ENCODE measurements at regions not wholly inside any gene's neighbourhood (a gene's known extent, or its start where the extent isn't known, plus 50 kb on each side); places are given as distances from the start of the nearest gene placed in this dataset.

DNA sequence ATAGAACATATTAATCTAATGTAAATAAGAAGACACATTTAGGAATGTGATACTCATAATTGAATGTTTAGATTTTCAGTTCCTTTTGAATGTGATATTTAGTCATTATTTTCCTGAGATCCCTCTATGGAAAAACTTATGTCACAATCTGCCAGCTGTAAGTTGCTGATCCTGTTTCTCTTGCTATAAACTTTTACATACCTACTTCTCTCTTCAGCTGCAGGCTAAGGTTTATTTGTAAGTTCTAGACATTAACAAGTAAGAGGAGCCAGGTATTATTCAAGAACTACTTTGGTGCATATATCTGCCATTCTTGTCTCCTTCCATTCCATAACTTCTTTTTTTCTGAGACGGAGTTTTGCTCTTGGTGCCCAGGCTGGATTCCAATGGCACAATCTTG is 462.4 kb downstream of the PRR16 start:
- no peaks in the 10 kb centered on the region for H3K36me3 ChIP-seq (ENCODE audit: low read depth)
- no peaks in the 10 kb centered on the region for H4K20me1 ChIP-seq (ENCODE audit: insufficient read depth)
- H3K4me1 ChIP-seq (replicated peaks; ENCODE audit: insufficient read depth), result no peaks in the 10 kb centered on the region
- no peaks in the 10 kb centered on the region for H3K9me3 ChIP-seq (ENCODE audit: insufficient read depth, low read depth)
- H3K4me3 ChIP-seq, result no peak overlapping the region
- peak in 1 of 2 experiments; percentile 36 for DNase-seq
- H3K9me2 ChIP-seq (ENCODE audit: insufficient read depth), result no peaks in the 10 kb centered on the region
- no peak overlapping the region for H2AFZ ChIP-seq
- no peaks in the 10 kb centered on the region for H3F3A ChIP-seq (ENCODE audit: insufficient read depth, low read depth)
- POLR2A ChIA-PET (ENCODE audit: unreplicated experiment), result no interaction called here
- CTCF ChIA-PET, result no interaction called here
- H3K27me3 ChIP-seq (ENCODE audit: insufficient read depth, low read depth), result no peaks in the 10 kb centered on the region
- TF ChIP-seq, protein P1, sequence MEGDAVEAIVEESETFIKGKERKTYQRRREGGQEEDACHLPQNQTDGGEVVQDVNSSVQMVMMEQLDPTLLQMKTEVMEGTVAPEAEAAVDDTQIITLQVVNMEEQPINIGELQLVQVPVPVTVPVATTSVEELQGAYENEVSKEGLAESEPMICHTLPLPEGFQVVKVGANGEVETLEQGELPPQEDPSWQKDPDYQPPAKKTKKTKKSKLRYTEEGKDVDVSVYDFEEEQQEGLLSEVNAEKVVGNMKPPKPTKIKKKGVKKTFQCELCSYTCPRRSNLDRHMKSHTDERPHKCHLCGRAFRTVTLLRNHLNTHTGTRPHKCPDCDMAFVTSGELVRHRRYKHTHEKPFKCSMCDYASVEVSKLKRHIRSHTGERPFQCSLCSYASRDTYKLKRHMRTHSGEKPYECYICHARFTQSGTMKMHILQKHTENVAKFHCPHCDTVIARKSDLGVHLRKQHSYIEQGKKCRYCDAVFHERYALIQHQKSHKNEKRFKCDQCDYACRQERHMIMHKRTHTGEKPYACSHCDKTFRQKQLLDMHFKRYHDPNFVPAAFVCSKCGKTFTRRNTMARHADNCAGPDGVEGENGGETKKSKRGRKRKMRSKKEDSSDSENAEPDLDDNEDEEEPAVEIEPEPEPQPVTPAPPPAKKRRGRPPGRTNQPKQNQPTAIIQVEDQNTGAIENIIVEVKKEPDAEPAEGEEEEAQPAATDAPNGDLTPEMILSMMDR (conservative IDR thresholded peaks at IDR 0.05), result no peak
- H3K4me2 ChIP-seq, result no peak overlapping the region
- BruUV-seq (replicated peaks), result no TSS peak
- no peak overlapping the region for H3K27ac ChIP-seq
- no peaks in the 10 kb centered on the region for H3K79me2 ChIP-seq (ENCODE audit: low read depth)
- intact Hi-C loops (cut with micrococcal nuclease; ENCODE audit: unreplicated experiment), result no loop called here

GRCh38 chr5:120927950-120928530 is 463.9 kb downstream of the PRR16 start:
- no peaks in the 10 kb centered on the region for H4K20me1 ChIP-seq (ENCODE audit: insufficient read depth)
- ChIA-PET CTCF (no interaction called here), POLR2A (ENCODE audit: unreplicated experiment) (no interaction called here)
- TF ChIP-seq, protein P1 (conservative IDR thresholded peaks at IDR 0.05), result no peak
- TF ChIP-seq EZH2 (IDR thresholded peaks at IDR 0.05; ENCODE audit: low read depth), result no peak
- no peaks in the 10 kb centered on the region for H3K9me2 ChIP-seq (ENCODE audit: insufficient read depth)
- intact Hi-C loops (cut with micrococcal nuclease; ENCODE audit: unreplicated experiment), result no loop called here
- H3K36me3 ChIP-seq (ENCODE audit: low read depth), result no peaks in the 10 kb centered on the region
- no peaks in the 10 kb centered on the region for H3K79me2 ChIP-seq (ENCODE audit: low read depth)
- no peak overlapping the region for H3K4me3 ChIP-seq
- no peaks in the 10 kb centered on the region for H3F3A ChIP-seq (ENCODE audit: insufficient read depth, low read depth)
- DNase-seq, result no peak
- H2AFZ ChIP-seq, result no peak overlapping the region
- BruUV-seq (replicated peaks), result no TSS peak
- no peaks in the 10 kb centered on the region for H3K27me3 ChIP-seq (ENCODE audit: insufficient read depth, low read depth)
- H3K4me1 ChIP-seq (replicated peaks; ENCODE audit: insufficient read depth), result no peaks in the 10 kb centered on the region
- no peaks in the 10 kb centered on the region for H3K9me3 ChIP-seq (ENCODE audit: insufficient read depth, low read depth)
- H3K4me2 ChIP-seq, result no peak overlapping the region
- H3K27ac ChIP-seq, result no peak overlapping the region

DNA sequence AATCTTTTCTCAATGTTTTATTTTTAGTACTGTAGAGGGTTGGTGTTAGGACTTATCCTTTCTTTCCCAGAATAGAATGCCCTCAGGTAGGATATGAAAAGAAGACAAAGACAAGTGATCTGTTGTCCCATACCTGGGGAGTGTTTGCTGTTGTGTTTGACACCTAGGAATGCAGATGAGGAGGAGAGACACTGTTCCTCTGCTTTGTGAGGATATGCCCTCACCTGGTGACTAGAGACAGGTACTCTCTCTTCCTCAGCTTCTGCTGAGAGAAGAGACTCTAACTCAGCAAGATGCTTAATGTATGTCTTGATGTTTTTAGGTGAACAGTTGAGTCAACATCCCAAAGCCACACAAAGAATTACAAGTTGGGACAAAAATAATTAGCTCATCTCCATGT is 468.4 kb downstream of the PRR16 start:
- POLR2A ChIA-PET (ENCODE audit: unreplicated experiment), result no interaction called here
- no TSS peak for BruUV-seq (replicated peaks)
- no peaks in the 10 kb centered on the region for H3F3A ChIP-seq (ENCODE audit: insufficient read depth, low read depth)
- no peaks in the 10 kb centered on the region for H4K20me1 ChIP-seq (ENCODE audit: insufficient read depth)
- no peaks in the 10 kb centered on the region for H3K9me2 ChIP-seq (ENCODE audit: insufficient read depth)
- DNase-seq, result no peak
- no peaks in the 10 kb centered on the region for H3K27me3 ChIP-seq (ENCODE audit: insufficient read depth, low read depth)
- no peak overlapping the region for H3K27ac ChIP-seq
- H3K9me3 ChIP-seq (ENCODE audit: insufficient read depth, low read depth), result no peaks in the 10 kb centered on the region
- no peaks in the 10 kb centered on the region for H3K4me1 ChIP-seq (replicated peaks; ENCODE audit: insufficient read depth)
- H3K79me2 ChIP-seq (ENCODE audit: low read depth), result no peaks in the 10 kb centered on the region
- no peaks in the 10 kb centered on the region for H3K36me3 ChIP-seq (ENCODE audit: low read depth)
- TF ChIP-seq EZH2 (IDR thresholded peaks at IDR 0.05; ENCODE audit: low read depth), result no peak
- TF ChIP-seq, protein P1 (conservative IDR thresholded peaks at IDR 0.05), result no peak
- H3K4me3 ChIP-seq, result no peak overlapping the region
- CTCF ChIA-PET, result no interaction called here
- H2AFZ ChIP-seq, result no peak overlapping the region
- no peak overlapping the region for H3K4me2 ChIP-seq
- intact Hi-C loops (cut with micrococcal nuclease; ENCODE audit: unreplicated experiment), result no loop called here
